ENCODE measurements at regions not wholly inside any gene's neighbourhood (a gene's known extent, or its start where the extent isn't known, plus 50 kb on each side); places are given as distances from the start of the nearest gene placed in this dataset.

GRCh38 chr7:25288556-25289307 is 60.4 kb upstream of the NPVF start:
- no peaks in the 10 kb centered on the region for H3K36me3 ChIP-seq (ENCODE audit: low read depth, missing control alignments)
- no peak overlapping the region for H3K4me3 ChIP-seq
- no peaks in the 10 kb centered on the region for H3K9me3 ChIP-seq
- intact Hi-C loops (cut with DNase I; ENCODE audit: low total_unique reads) = no loop called here
- no peaks in the 10 kb centered on the region for H3K4me1 ChIP-seq
- WGBS, 2 donors = 70 to 71% methylated on average over 6 of the region's 6 CpGs
- H3K27ac ChIP-seq = no peak overlapping the region
- no peaks in the 10 kb centered on the region for H3K27me3 ChIP-seq
- no peak for DNase-seq
- TF ChIP-seq CTCF (IDR thresholded peaks at IDR 0.05) (no peak), POLR2A (IDR thresholded peaks at IDR 0.05) (no peak)

GRCh38 chr7:25289518-25289917 is 61.2 kb upstream of the NPVF start:
- no peak overlapping the region for H3K4me3 ChIP-seq
- DNase-seq = no peak
- H3K27me3 ChIP-seq = no peaks in the 10 kb centered on the region
- intact Hi-C loops (cut with DNase I; ENCODE audit: low total_unique reads) = no loop called here
- no peak overlapping the region for H3K27ac ChIP-seq
- no peaks in the 10 kb centered on the region for H3K9me3 ChIP-seq
- H3K4me1 ChIP-seq = no peaks in the 10 kb centered on the region
- H3K36me3 ChIP-seq (ENCODE audit: low read depth, missing control alignments) = no peaks in the 10 kb centered on the region
- TF ChIP-seq POLR2A (IDR thresholded peaks at IDR 0.05) = no peak
- TF ChIP-seq CTCF (IDR thresholded peaks at IDR 0.05) = no peak
- WGBS, 2 donors = 55 to 58% methylated on average over 1 of the region's 1 CpG

GRCh38 chr7:25294624-25295023 is 66.3 kb upstream of the NPVF start:
- TF ChIP-seq CTCF (IDR thresholded peaks at IDR 0.05) = no peak
- no peak for TF ChIP-seq POLR2A (IDR thresholded peaks at IDR 0.05)
- H3K27me3 ChIP-seq = no peaks in the 10 kb centered on the region
- intact Hi-C loops (cut with DNase I; ENCODE audit: low total_unique reads) = no loop called here
- DNase-seq = no peak
- H3K4me3 ChIP-seq = no peak overlapping the region
- no peaks in the 10 kb centered on the region for H3K36me3 ChIP-seq (ENCODE audit: low read depth, missing control alignments)
- no peaks in the 10 kb centered on the region for H3K4me1 ChIP-seq
- no peak overlapping the region for H3K27ac ChIP-seq
- H3K9me3 ChIP-seq = no peaks in the 10 kb centered on the region
- WGBS, 2 donors = 68% methylated on average over 3 of the region's 3 CpGs

GRCh38 chr7:25295387-25295786 is 67.1 kb upstream of the NPVF start:
- H3K9me3 ChIP-seq = no peaks in the 10 kb centered on the region
- H3K27me3 ChIP-seq = no peaks in the 10 kb centered on the region
- no peaks in the 10 kb centered on the region for H3K4me1 ChIP-seq
- no peaks in the 10 kb centered on the region for H3K36me3 ChIP-seq (ENCODE audit: low read depth, missing control alignments)
- no peak overlapping the region for H3K4me3 ChIP-seq
- 32 to 43% methylated on average over 4 of the region's 4 CpGs for WGBS, 2 donors
- intact Hi-C loops (cut with DNase I; ENCODE audit: low total_unique reads) = no loop called here
- no peak overlapping the region for H3K27ac ChIP-seq
- DNase-seq = no peak
- TF ChIP-seq CTCF (IDR thresholded peaks at IDR 0.05) (no peak), POLR2A (IDR thresholded peaks at IDR 0.05) (no peak)

- DNase-seq = no peak
- Histone ChIP-seq H3K36me3 (ENCODE audit: low read depth, missing control alignments) (no peaks in the 10 kb centered on the region), H3K4me3 (no peak overlapping the region), H3K4me1 (no peaks in the 10 kb centered on the region), H3K27ac (no peak overlapping the region), H3K9me3 (no peaks in the 10 kb centered on the region), H3K27me3 (no peaks in the 10 kb centered on the region)
- intact Hi-C loops (cut with DNase I; ENCODE audit: low total_unique reads) = no loop called here
- TF ChIP-seq POLR2A (IDR thresholded peaks at IDR 0.05) (no peak), CTCF (IDR thresholded peaks at IDR 0.05) (no peak)
- WGBS, 2 donors = 91 to 97% methylated on average over 3 of the region's 3 CpGs
Observed at GRCh38 chr7:25296086-25296485, 67.8 kb upstream of the NPVF start.

All from testis (tissue), 2 donors.